ENCODE measurements at regions not wholly inside any gene's neighbourhood (a gene's known extent, or its start where the extent isn't known, plus 50 kb on each side); places are given as distances from the start of the nearest gene placed in this dataset.
A peak's percentile ranks its signal among the peaks of the same experiment; 100 is the strongest.

DNA sequence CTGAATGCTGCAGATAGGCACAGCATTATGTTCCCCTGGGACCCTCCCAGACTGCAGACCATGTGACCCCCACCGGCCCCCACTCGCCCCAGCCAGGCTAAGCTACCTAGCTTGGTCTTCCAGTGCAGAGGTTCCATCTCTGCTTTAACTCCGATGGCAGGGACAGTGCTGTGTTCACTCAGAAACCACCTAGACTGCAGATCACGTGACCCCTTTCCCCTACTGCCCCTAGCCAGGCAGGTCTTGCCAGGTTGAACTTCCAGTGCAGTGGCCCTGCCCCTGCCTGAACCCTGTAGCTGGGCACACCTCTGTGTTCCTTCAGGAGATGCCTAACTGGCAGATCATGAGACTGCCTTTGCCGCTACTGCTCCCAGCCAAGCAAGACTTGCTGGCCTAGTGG is 1116.2 kb downstream of the FLRT2 start:
- Histone ChIP-seq H3K4me2 (no peak overlapping the region), H3K36me3 (ENCODE audit: insufficient read depth) (no peaks in the 10 kb centered on the region), H3K27ac (no peak overlapping the region), H3K4me1 (ENCODE audit: low read depth, poor library complexity, severe bottlenecking) (peaks cover 10% of the 10 kb centered on the region), H2AFZ (ENCODE audit: low read depth) (peak overlapping the region; percentile 18; the same call in 1 of the 2 replicates), H3K79me2 (ENCODE audit: insufficient read depth, low read depth) (no peaks in the 10 kb centered on the region), H3K27me3 (ENCODE audit: insufficient read depth, low read depth) (no peaks in the 10 kb centered on the region), H3K4me3 (IDR thresholded peaks at IDR 0.05; ENCODE audit: insufficient read depth, low read depth, low read length) (no peak overlapping the region), H3K9ac (no peak overlapping the region), H4K20me1 (ENCODE audit: insufficient read depth) (no peaks in the 10 kb centered on the region)
- no peak for TF ChIP-seq CTCF (conservative IDR thresholded peaks at IDR 0.05; ENCODE audit: low read depth, low read length)

GRCh38 chr14:86641310-86641709 is 1111.4 kb downstream of the FLRT2 start:
- TF ChIP-seq CTCF (conservative IDR thresholded peaks at IDR 0.05; ENCODE audit: low read depth, low read length): no peak
- Histone ChIP-seq H3K4me2 (no peak overlapping the region), H2AFZ (ENCODE audit: low read depth) (no peak overlapping the region), H3K27me3 (ENCODE audit: insufficient read depth, low read depth) (no peaks in the 10 kb centered on the region), H3K4me1 (ENCODE audit: low read depth, poor library complexity, severe bottlenecking) (peaks cover 19% of the 10 kb centered on the region), H4K20me1 (ENCODE audit: insufficient read depth) (no peaks in the 10 kb centered on the region), H3K36me3 (ENCODE audit: insufficient read depth) (no peaks in the 10 kb centered on the region), H3K9ac (no peak overlapping the region), H3K27ac (no peak overlapping the region), H3K79me2 (ENCODE audit: insufficient read depth, low read depth) (no peaks in the 10 kb centered on the region), H3K4me3 (IDR thresholded peaks at IDR 0.05; ENCODE audit: insufficient read depth, low read depth, low read length) (no peak overlapping the region)

DNA sequence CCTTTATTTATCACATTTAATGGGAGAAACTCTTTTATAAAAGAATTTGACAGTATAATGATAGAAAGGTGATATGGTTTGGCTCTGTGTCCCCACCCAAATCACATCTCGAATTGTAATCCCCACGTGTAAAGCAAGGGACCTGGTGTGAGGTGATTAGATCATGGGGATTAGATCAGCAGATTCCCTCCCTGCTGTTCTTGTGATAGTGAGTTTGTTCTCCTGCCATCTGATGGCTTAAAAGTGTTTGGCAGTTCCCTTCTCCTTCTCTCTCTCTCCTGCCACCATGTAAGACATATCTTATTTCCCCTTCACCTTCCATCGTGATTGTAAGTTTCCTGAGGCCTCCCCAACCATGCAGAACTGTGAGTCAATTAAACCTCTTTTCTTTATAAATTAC is 1110.3 kb downstream of the FLRT2 start:
- no peak for TF ChIP-seq CTCF (conservative IDR thresholded peaks at IDR 0.05; ENCODE audit: low read depth, low read length)
- H4K20me1 ChIP-seq (ENCODE audit: insufficient read depth): no peaks in the 10 kb centered on the region

DNA sequence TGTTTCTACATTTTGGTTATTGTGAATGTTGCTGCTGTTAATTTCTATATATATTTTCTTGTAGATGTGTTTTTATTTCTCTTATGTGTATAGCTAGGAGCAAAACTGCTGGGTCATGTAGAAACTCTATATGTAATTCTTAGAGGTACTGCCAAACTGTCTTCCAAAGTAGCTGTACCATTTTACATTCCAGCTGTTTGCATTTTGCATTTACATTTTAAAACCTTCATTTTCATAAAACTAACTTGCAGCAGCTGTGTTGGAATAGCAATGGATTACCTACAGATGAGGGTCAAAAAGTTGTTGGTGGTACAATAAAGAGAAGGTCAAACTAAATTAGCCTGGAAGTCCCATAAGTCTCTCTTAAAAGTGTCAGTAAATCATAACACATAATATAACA is 1109.7 kb downstream of the FLRT2 start:
- Histone ChIP-seq H3K4me1 (ENCODE audit: low read depth, poor library complexity, severe bottlenecking) (peaks cover 17% of the 10 kb centered on the region), H3K79me2 (ENCODE audit: insufficient read depth, low read depth) (no peaks in the 10 kb centered on the region), H2AFZ (ENCODE audit: low read depth) (no peak overlapping the region), H3K4me3 (IDR thresholded peaks at IDR 0.05; ENCODE audit: insufficient read depth, low read depth, low read length) (no peak overlapping the region), H4K20me1 (ENCODE audit: insufficient read depth) (no peaks in the 10 kb centered on the region), H3K9ac (no peak overlapping the region), H3K27ac (no peak overlapping the region), H3K27me3 (ENCODE audit: insufficient read depth, low read depth) (no peaks in the 10 kb centered on the region), H3K4me2 (no peak overlapping the region), H3K36me3 (ENCODE audit: insufficient read depth) (no peaks in the 10 kb centered on the region)
- no peak for TF ChIP-seq CTCF (conservative IDR thresholded peaks at IDR 0.05; ENCODE audit: low read depth, low read length)

More for the DNA sequence above, 1110.3 kb downstream of the FLRT2 start:
- Histone ChIP-seq H3K4me2 (no peak overlapping the region), H3K4me1 (ENCODE audit: low read depth, poor library complexity, severe bottlenecking) (peaks cover 17% of the 10 kb centered on the region), H3K27ac (no peak overlapping the region), H3K27me3 (ENCODE audit: insufficient read depth, low read depth) (no peaks in the 10 kb centered on the region), H3K36me3 (ENCODE audit: insufficient read depth) (no peaks in the 10 kb centered on the region), H2AFZ (ENCODE audit: low read depth) (no peak overlapping the region), H3K79me2 (ENCODE audit: insufficient read depth, low read depth) (no peaks in the 10 kb centered on the region), H3K9ac (no peak overlapping the region), H3K4me3 (IDR thresholded peaks at IDR 0.05; ENCODE audit: insufficient read depth, low read depth, low read length) (no peak overlapping the region)

Measured in KMS-11 (cell line).